ENCODE measurements at regions not wholly inside any gene's neighbourhood (a gene's known extent, or its start where the extent isn't known, plus 50 kb on each side); places are given as distances from the start of the nearest gene placed in this dataset.

GRCh38 chr15:36126194-36126593, 453.2 kb upstream of the CDIN1 start:
- no peaks in the 10 kb centered on the region for H3K79me1 ChIP-seq (ENCODE audit: low read depth, low read length)
- no peak overlapping the region for H4K91ac ChIP-seq (ENCODE audit: low read depth, low read length, poor library complexity)
- H3K18ac ChIP-seq (ENCODE audit: low read length): no peak overlapping the region
- H2BK5ac ChIP-seq (ENCODE audit: low read length): no peak overlapping the region
- no peaks in the 10 kb centered on the region for H3K36me3 ChIP-seq (replicated peaks in 1 of 2; ENCODE audit: control insufficient read depth in 2 of 2, insufficient read depth in 2 of 2, low read length in 2 of 2)
- no peak overlapping the region for H3K14ac ChIP-seq (ENCODE audit: low read length)
- no peak overlapping the region for H3K4ac ChIP-seq (ENCODE audit: low read length)
- no peaks in the 10 kb centered on the region for H3K9me3 ChIP-seq (replicated peaks in 1 of 2; ENCODE audit: control insufficient read depth in 2 of 2, insufficient read depth in 1 of 2, low read depth in 1 of 2, low read length in 2 of 2)
- no peak overlapping the region for H3K9ac ChIP-seq (ENCODE audit: low read depth, low read length, poor library complexity)
- H2BK15ac ChIP-seq (ENCODE audit: low read length): no peak overlapping the region
- H2BK120ac ChIP-seq (ENCODE audit: low read depth, low read length): no peak overlapping the region
- H2AK5ac ChIP-seq (ENCODE audit: low read depth, low read length): no peak overlapping the region
- no peak overlapping the region for H3K4me3 ChIP-seq (ENCODE audit: low read length in 2 of 2)
- WGBS, 2 donors (ENCODE audit: extremely low coverage in 2 of 2, insufficient read length in 2 of 2, insufficient replicate concordance in 1 of 2): no CpG with 5 or more reads among the region's 2 CpGs
- H3K4me2 ChIP-seq (ENCODE audit: insufficient read depth, low read length, poor library complexity, severe bottlenecking): no peak overlapping the region
- H2AFZ ChIP-seq (ENCODE audit: low read length): peak overlapping the region; percentile 46
- no peak overlapping the region for H3K27ac ChIP-seq (replicated peaks; ENCODE audit: low read length)
- peaks cover 0 to 2% (median 0%) of the 10 kb centered on the region in 3 experiments for H3K27me3 ChIP-seq (ENCODE audit: control insufficient read depth in 3 of 3, insufficient read depth in 3 of 3, low read depth in 1 of 3, low read length in 3 of 3)
- no peaks in the 10 kb centered on the region for H3K4me1 ChIP-seq (ENCODE audit: control insufficient read depth in 2 of 2, insufficient read depth in 1 of 2, low read depth in 1 of 2, low read length in 2 of 2)
- H4K8ac ChIP-seq (ENCODE audit: low read depth, low read length): no peak overlapping the region
- no peak overlapping the region for H2BK12ac ChIP-seq (ENCODE audit: low read length)
- no peak for DNase-seq (ENCODE audit: low spot score)
- H3K23ac ChIP-seq (ENCODE audit: low read depth, low read length, poor library complexity): no peak overlapping the region

DNA sequence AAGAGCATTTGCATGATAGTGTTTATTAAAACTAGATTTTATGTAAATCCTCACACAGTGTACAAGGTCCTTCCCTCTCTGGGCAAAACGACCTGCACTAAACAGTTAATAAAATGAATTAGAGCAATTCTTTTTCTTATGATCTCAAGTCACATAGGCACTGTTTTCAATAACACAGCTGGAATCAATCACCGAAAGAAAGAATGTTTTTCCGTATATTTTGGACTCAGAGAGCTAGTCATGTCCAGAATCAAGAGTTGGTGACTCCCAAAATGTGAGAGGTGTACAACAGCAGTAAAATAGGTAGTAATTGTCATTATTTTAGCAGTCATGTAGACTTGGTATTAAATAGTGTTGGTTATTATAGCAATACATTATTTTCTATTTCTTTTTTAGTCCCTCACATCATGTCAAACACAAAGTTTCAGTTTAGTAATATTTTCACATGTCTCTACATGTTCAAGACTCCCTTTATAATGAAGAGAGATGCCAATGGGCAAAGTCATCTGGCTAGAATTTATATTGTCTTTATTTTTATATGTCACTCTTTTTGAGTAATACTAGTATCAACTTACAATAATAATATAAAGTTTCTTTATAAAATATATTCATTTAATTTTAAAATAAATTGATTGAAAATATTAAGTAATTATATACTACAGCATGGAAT, 448.6 kb upstream of the CDIN1 start:
- no peak overlapping the region for H3K18ac ChIP-seq (ENCODE audit: low read length)
- no peaks in the 10 kb centered on the region for H3K27me3 ChIP-seq (ENCODE audit: control insufficient read depth in 3 of 3, insufficient read depth in 3 of 3, low read depth in 1 of 3, low read length in 3 of 3)
- H3K4me2 ChIP-seq (ENCODE audit: insufficient read depth, low read length, poor library complexity, severe bottlenecking): no peak overlapping the region
- no peak overlapping the region for H2BK15ac ChIP-seq (ENCODE audit: low read length)
- no peak overlapping the region for H3K4ac ChIP-seq (ENCODE audit: low read length)
- no peak overlapping the region for H4K8ac ChIP-seq (ENCODE audit: low read depth, low read length)
- no peak overlapping the region for H2AFZ ChIP-seq (ENCODE audit: low read length)
- WGBS, 2 donors (ENCODE audit: extremely low coverage in 2 of 2, insufficient read length in 2 of 2, insufficient replicate concordance in 1 of 2): no CpG with 5 or more reads among the region's 3 CpGs
- H3K9ac ChIP-seq (ENCODE audit: low read depth, low read length, poor library complexity): no peak overlapping the region
- no peak overlapping the region for H3K23ac ChIP-seq (ENCODE audit: low read depth, low read length, poor library complexity)
- H4K91ac ChIP-seq (ENCODE audit: low read depth, low read length, poor library complexity): no peak overlapping the region
- H3K9me3 ChIP-seq (replicated peaks in 1 of 2; ENCODE audit: control insufficient read depth in 2 of 2, insufficient read depth in 1 of 2, low read depth in 1 of 2, low read length in 2 of 2): no peaks in the 10 kb centered on the region
- H2BK120ac ChIP-seq (ENCODE audit: low read depth, low read length): no peak overlapping the region
- no peak overlapping the region for H2BK12ac ChIP-seq (ENCODE audit: low read length)
- no peak overlapping the region for H3K14ac ChIP-seq (ENCODE audit: low read length)
- no peaks in the 10 kb centered on the region for H3K4me1 ChIP-seq (ENCODE audit: control insufficient read depth in 2 of 2, insufficient read depth in 1 of 2, low read depth in 1 of 2, low read length in 2 of 2)
- no peak overlapping the region for H2AK5ac ChIP-seq (ENCODE audit: low read depth, low read length)
- H3K79me1 ChIP-seq (ENCODE audit: low read depth, low read length): no peaks in the 10 kb centered on the region
- H2BK5ac ChIP-seq (ENCODE audit: low read length): no peak overlapping the region
- H3K4me3 ChIP-seq (ENCODE audit: low read length in 2 of 2): no peak overlapping the region
- no peak overlapping the region for H3K27ac ChIP-seq (replicated peaks; ENCODE audit: low read length)
- H3K36me3 ChIP-seq (replicated peaks in 1 of 2; ENCODE audit: control insufficient read depth in 2 of 2, insufficient read depth in 2 of 2, low read length in 2 of 2): no peaks in the 10 kb centered on the region
- no peak for DNase-seq (ENCODE audit: low spot score)

DNA sequence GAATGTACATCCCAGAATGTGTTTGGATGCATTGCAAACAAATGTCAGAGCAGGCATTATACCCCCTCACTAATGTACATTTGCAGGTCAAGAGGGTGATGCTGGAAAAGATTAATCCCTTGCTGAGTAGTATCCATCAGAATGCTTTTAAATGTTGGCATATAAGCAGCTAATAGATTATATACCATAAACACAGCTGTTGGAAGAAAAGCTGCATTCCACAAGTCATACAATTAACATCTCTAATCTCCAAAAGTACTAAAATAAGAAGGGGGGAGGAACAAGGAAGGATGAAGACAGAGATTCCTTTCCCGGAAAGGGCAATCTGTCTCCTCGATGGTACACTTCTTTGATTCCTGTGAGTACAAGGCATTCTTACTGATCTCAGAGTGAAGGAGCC, 445.7 kb upstream of the CDIN1 start:
- H2BK12ac ChIP-seq (ENCODE audit: low read length): no peak overlapping the region
- H3K79me1 ChIP-seq (ENCODE audit: low read depth, low read length): no peaks in the 10 kb centered on the region
- no peak overlapping the region for H2BK120ac ChIP-seq (ENCODE audit: low read depth, low read length)
- no peak overlapping the region for H4K8ac ChIP-seq (ENCODE audit: low read depth, low read length)
- H3K9ac ChIP-seq (ENCODE audit: low read depth, low read length, poor library complexity): no peak overlapping the region
- WGBS, 2 donors (ENCODE audit: extremely low coverage in 2 of 2, insufficient read length in 2 of 2, insufficient replicate concordance in 1 of 2): no CpG with 5 or more reads among the region's 2 CpGs
- no peak overlapping the region for H3K4me3 ChIP-seq (ENCODE audit: low read length in 2 of 2)
- H3K4me2 ChIP-seq (ENCODE audit: insufficient read depth, low read length, poor library complexity, severe bottlenecking): no peak overlapping the region
- H4K91ac ChIP-seq (ENCODE audit: low read depth, low read length, poor library complexity): no peak overlapping the region
- no peaks in the 10 kb centered on the region for H3K36me3 ChIP-seq (replicated peaks in 1 of 2; ENCODE audit: control insufficient read depth in 2 of 2, insufficient read depth in 2 of 2, low read length in 2 of 2)
- H3K14ac ChIP-seq (ENCODE audit: low read length): no peak overlapping the region
- H2BK5ac ChIP-seq (ENCODE audit: low read length): no peak overlapping the region
- H3K4me1 ChIP-seq (ENCODE audit: control insufficient read depth in 2 of 2, insufficient read depth in 1 of 2, low read depth in 1 of 2, low read length in 2 of 2): no peaks in the 10 kb centered on the region
- no peak overlapping the region for H2BK15ac ChIP-seq (ENCODE audit: low read length)
- no peak overlapping the region for H2AK5ac ChIP-seq (ENCODE audit: low read depth, low read length)
- no peak overlapping the region for H3K23ac ChIP-seq (ENCODE audit: low read depth, low read length, poor library complexity)
- no peaks in the 10 kb centered on the region for H3K9me3 ChIP-seq (replicated peaks in 1 of 2; ENCODE audit: control insufficient read depth in 2 of 2, insufficient read depth in 1 of 2, low read depth in 1 of 2, low read length in 2 of 2)
- no peaks in the 10 kb centered on the region for H3K27me3 ChIP-seq (ENCODE audit: control insufficient read depth in 3 of 3, insufficient read depth in 3 of 3, low read depth in 1 of 3, low read length in 3 of 3)
- no peak overlapping the region for H3K18ac ChIP-seq (ENCODE audit: low read length)
- H2AFZ ChIP-seq (ENCODE audit: low read length): no peak overlapping the region
- no peak overlapping the region for H3K27ac ChIP-seq (replicated peaks; ENCODE audit: low read length)
- no peak overlapping the region for H3K4ac ChIP-seq (ENCODE audit: low read length)
- DNase-seq (ENCODE audit: low spot score): no peak

- H3K18ac ChIP-seq (ENCODE audit: low read length): no peak overlapping the region
- H3K27me3 ChIP-seq (ENCODE audit: control insufficient read depth in 3 of 3, insufficient read depth in 3 of 3, low read depth in 1 of 3, low read length in 3 of 3): no peaks in the 10 kb centered on the region
- no peak overlapping the region for H3K4me2 ChIP-seq (ENCODE audit: insufficient read depth, low read length, poor library complexity, severe bottlenecking)
- DNase-seq (ENCODE audit: low spot score): no peak
- H3K79me1 ChIP-seq (ENCODE audit: low read depth, low read length): no peaks in the 10 kb centered on the region
- H3K9ac ChIP-seq (ENCODE audit: low read depth, low read length, poor library complexity): no peak overlapping the region
- no peak overlapping the region for H4K91ac ChIP-seq (ENCODE audit: low read depth, low read length, poor library complexity)
- H3K27ac ChIP-seq (replicated peaks; ENCODE audit: low read length): no peak overlapping the region
- no peak overlapping the region for H3K4me3 ChIP-seq (ENCODE audit: low read length in 2 of 2)
- H3K4ac ChIP-seq (ENCODE audit: low read length): no peak overlapping the region
- no peak overlapping the region for H2AFZ ChIP-seq (ENCODE audit: low read length)
- H2AK5ac ChIP-seq (ENCODE audit: low read depth, low read length): no peak overlapping the region
- H3K36me3 ChIP-seq (replicated peaks in 1 of 2; ENCODE audit: control insufficient read depth in 2 of 2, insufficient read depth in 2 of 2, low read length in 2 of 2): no peaks in the 10 kb centered on the region
- H4K8ac ChIP-seq (ENCODE audit: low read depth, low read length): no peak overlapping the region
- no peaks in the 10 kb centered on the region for H3K4me1 ChIP-seq (ENCODE audit: control insufficient read depth in 2 of 2, insufficient read depth in 1 of 2, low read depth in 1 of 2, low read length in 2 of 2)
- H3K23ac ChIP-seq (ENCODE audit: low read depth, low read length, poor library complexity): no peak overlapping the region
- no peak overlapping the region for H3K14ac ChIP-seq (ENCODE audit: low read length)
- no peak overlapping the region for H2BK120ac ChIP-seq (ENCODE audit: low read depth, low read length)
- no peaks in the 10 kb centered on the region for H3K9me3 ChIP-seq (replicated peaks in 1 of 2; ENCODE audit: control insufficient read depth in 2 of 2, insufficient read depth in 1 of 2, low read depth in 1 of 2, low read length in 2 of 2)
- no peak overlapping the region for H2BK12ac ChIP-seq (ENCODE audit: low read length)
- WGBS, 2 donors (ENCODE audit: extremely low coverage in 2 of 2, insufficient read length in 2 of 2, insufficient replicate concordance in 1 of 2): no CpG with 5 or more reads among the region's 2 CpGs
- H2BK5ac ChIP-seq (ENCODE audit: low read length): no peak overlapping the region
- H2BK15ac ChIP-seq (ENCODE audit: low read length): no peak overlapping the region
Observed at GRCh38 chr15:36136049-36136448, 443.4 kb upstream of the CDIN1 start.
